Liver (tissue), 8 donors: ENCODE measurements at regions not wholly inside any gene's neighbourhood (a gene's known extent, or its start where the extent isn't known, plus 50 kb on each side); places are given as distances from the start of the nearest gene placed in this dataset.
A peak's percentile ranks its signal among the peaks of the same experiment; 100 is the strongest.

Experiments used
- DNase-seq: peaks from one replicate; pipeline ENCODE4 v3.0.0-alpha.2; 2017; ENCODE audit warnings: low spot score
- H3K27ac ChIP-seq, 2 donors: one replicate each; pipeline ENCODE4 v1.7.0; 2013; ENCODE audit warnings: inconsistent platforms in 2 of 2, low read length in 2 of 2, control low read depth in 1 of 2, low read depth in 1 of 2, mild to moderate bottlenecking in 1 of 2
- H3K27me3 ChIP-seq, 4 donors: one replicate each; pipeline versions ENCODE4 v1.6.1 to v1.7.0; 2013; ENCODE audit warnings: low read length in 3 of 4, inconsistent platforms in 1 of 4, mild to moderate bottlenecking in 1 of 4, moderate library complexity in 1 of 4; ENCODE audit not compliant: control insufficient read depth in 4 of 4, insufficient read depth in 4 of 4
- H3K36me3 ChIP-seq, 4 donors: one replicate each; pipeline versions ENCODE4 v1.6.1 to v1.7.0; 2013; ENCODE audit warnings: low read length in 3 of 4, mild to moderate bottlenecking in 3 of 4, low read depth in 1 of 4, moderate library complexity in 1 of 4; ENCODE audit not compliant: control insufficient read depth in 4 of 4, insufficient read depth in 3 of 4
- H3K4me1 ChIP-seq, 4 donors: one replicate each; pipeline versions ENCODE4 v1.6.1 to v1.7.0; 2013; ENCODE audit warnings: low read length in 3 of 4, mild to moderate bottlenecking in 3 of 4, moderate library complexity in 1 of 4; ENCODE audit not compliant: control insufficient read depth in 4 of 4, insufficient read depth in 4 of 4
- H3K4me3 ChIP-seq, 3 donors: one replicate each; pipeline versions ENCODE4 v1.6.1 to v1.7.0; 2013; ENCODE audit warnings: low read length in 3 of 3, control low read depth in 1 of 3, low read depth in 1 of 3, mild to moderate bottlenecking in 1 of 3
- H3K9ac ChIP-seq, 2 donors: one replicate each; pipeline ENCODE4 v1.7.0; 2013; ENCODE audit warnings: low read length in 2 of 2, mild to moderate bottlenecking in 2 of 2, moderate library complexity in 2 of 2, control low read depth in 1 of 2, low read depth in 1 of 2
- H3K9me3 ChIP-seq, 4 donors: one replicate each; pipeline versions ENCODE4 v1.6.1 to v1.7.0; 2013; ENCODE audit warnings: low read length in 3 of 4; ENCODE audit not compliant: control insufficient read depth in 4 of 4
- EGR1 ChIP-seq, 2 donors: IDR thresholded peaks; 2 replicates each; pipeline ENCODE4 v1.6.1; 2016 to 2018; ENCODE audit warnings: antibody characterized with exemption in 2 of 2, low read depth in 2 of 2
- FOXA2 ChIP-seq: IDR thresholded peaks from 2 replicates; pipeline ENCODE4 v1.6.1; 2016; ENCODE audit warnings: antibody characterized with exemption
- JUND ChIP-seq, 2 donors: IDR thresholded peaks; 2 replicates each; pipeline ENCODE4 v1.6.1; 2016; ENCODE audit warnings: antibody characterized with exemption in 2 of 2
- NR2F2 ChIP-seq: IDR thresholded peaks from 2 replicates; pipeline ENCODE4 v1.6.1; 2016; ENCODE audit warnings: antibody characterized with exemption
- RAD21 ChIP-seq, 2 donors: IDR thresholded peaks; 2 replicates each; pipeline ENCODE4 v1.6.1; 2016; ENCODE audit warnings: antibody characterized with exemption in 2 of 2, mild to moderate bottlenecking in 2 of 2
- RXRA ChIP-seq, 2 donors: IDR thresholded peaks; 2 replicates each; pipeline ENCODE4 v1.6.1; 2017 to 2018; ENCODE audit warnings: antibody characterized with exemption in 2 of 2, mild to moderate bottlenecking in 1 of 2
- SP1 ChIP-seq: IDR thresholded peaks from 2 replicates; pipeline ENCODE4 v1.6.1; 2018; ENCODE audit warnings: antibody characterized with exemption, mild to moderate bottlenecking
- TAF1 ChIP-seq: conservative IDR thresholded peaks from 2 replicates; pipeline ENCODE4 v1.6.1; 2016; ENCODE audit warnings: antibody characterized with exemption, mild to moderate bottlenecking
- YY1 ChIP-seq: IDR thresholded peaks from 2 replicates; pipeline ENCODE4 v1.6.1; 2016; ENCODE audit warnings: antibody characterized with exemption, mild to moderate bottlenecking
- WGBS: extraction: QIAGEN DNeasy Blood & Tissue Kit; methylation state at CpG from one replicate; pipeline ENCODE4 v1.1.7; 2013; 5-methylcytosine and 5-hydroxymethylcytosine counted together
- TF ChIP-seq, protein P1 (sequence below): IDR thresholded peaks from 2 replicates; pipeline ENCODE4 v1.6.1; 2016; ENCODE audit warnings: antibody characterized with exemption, mild to moderate bottlenecking
- TF ChIP-seq, protein P2 (sequence below): IDR thresholded peaks from 2 replicates; pipeline ENCODE4 v1.6.1; 2016; ENCODE audit warnings: antibody characterized with exemption
- TF ChIP-seq, protein P3 (sequence below): fragments of 150-350 bp; IDR thresholded peaks from 2 replicates; pipeline ENCODE4 v1.5.1; 2017; ENCODE audit warnings: improper control_type of control experiment, low read depth, low read length; ENCODE audit not compliant: missing input control
- TF ChIP-seq, protein P4 (sequence below): IDR thresholded peaks from 2 replicates; pipeline ENCODE4 v1.6.1; 2016; ENCODE audit warnings: antibody characterized with exemption
- donor health status: healthy.
- donor health status: healthy.
- donor health status: healthy.
- donor health status: healthy.
- donor health status: healthy.

DNA sequence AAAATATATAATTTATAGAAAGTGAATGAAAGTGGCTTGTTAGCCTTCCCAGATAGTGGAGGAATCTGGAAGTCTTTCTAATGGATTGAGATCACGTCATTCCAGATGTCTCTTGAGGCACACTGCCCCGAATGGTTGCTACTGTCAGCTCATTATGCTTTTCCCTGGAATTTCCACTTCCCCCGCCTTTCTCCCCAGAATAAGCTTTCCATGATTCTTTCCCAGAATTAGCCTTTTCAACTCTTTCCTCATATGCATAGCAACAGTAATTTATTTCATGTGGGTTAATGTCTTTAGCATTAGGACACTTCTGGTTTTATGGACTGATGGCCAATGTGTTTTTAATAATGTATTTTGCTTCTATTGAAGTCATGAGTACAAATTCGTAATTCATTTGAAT is 81.5 kb downstream of the PALM2AKAP2 start:
- no peak overlapping the region for H3K9ac ChIP-seq

DNA sequence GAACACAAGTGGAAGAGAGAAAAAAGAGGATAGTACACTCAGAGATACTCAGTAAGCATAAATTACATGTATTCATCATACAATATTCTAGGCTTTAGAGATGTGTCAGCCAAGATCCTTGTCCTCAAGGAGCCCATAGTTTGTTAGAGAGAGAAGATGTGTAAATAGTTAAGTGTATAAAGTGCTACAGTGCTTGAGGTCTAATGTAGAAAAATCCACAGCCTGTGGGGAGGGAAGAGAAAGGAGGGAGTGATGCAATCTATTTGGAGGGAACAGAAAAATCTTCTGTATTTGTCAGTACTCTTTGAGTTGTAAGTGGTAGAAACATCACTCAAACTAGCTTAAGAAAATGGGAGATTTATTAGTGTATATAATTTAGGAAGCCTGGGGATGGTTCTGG is 81.9 kb downstream of the PALM2AKAP2 start:
- H3K4me3 ChIP-seq, result no peak overlapping the region
- no peak overlapping the region for H3K9ac ChIP-seq
- no peaks in the 10 kb centered on the region for H3K9me3 ChIP-seq
- no peaks in the 10 kb centered on the region for H3K27me3 ChIP-seq
- H3K4me1 ChIP-seq, result no peaks in the 10 kb centered on the region
- H3K36me3 ChIP-seq, result peaks cover 0 to 3% (median 0%) of the 10 kb centered on the region in 4 donors
- no peak overlapping the region for H3K27ac ChIP-seq
- DNase-seq, result no peak
- TF ChIP-seq EGR1 (IDR thresholded peaks at IDR 0.05; ENCODE audit: low read depth in 2 of 2), result no peak
- no peak for TF ChIP-seq NR2F2

More for the DNA sequence above, 81.5 kb downstream of the PALM2AKAP2 start:
- Histone ChIP-seq H3K9me3 (no peaks in the 10 kb centered on the region), H3K36me3 (peaks cover 0 to 3% (median 0%) of the 10 kb centered on the region in 4 donors), H3K4me3 (no peak overlapping the region), H3K27ac (no peak overlapping the region), H3K27me3 (no peaks in the 10 kb centered on the region), H3K4me1 (no peaks in the 10 kb centered on the region)
- WGBS, result 80% methylated on average over 4 of the region's 4 CpGs
- no peak for DNase-seq
- TF ChIP-seq JUND (IDR thresholded peaks at IDR 0.05), result no peak
- TF ChIP-seq TAF1, result no peak
- TF ChIP-seq EGR1 (IDR thresholded peaks at IDR 0.05; ENCODE audit: low read depth in 2 of 2), result no peak
- peak in 1 of 2 donors; percentile 25 for TF ChIP-seq RXRA (IDR thresholded peaks at IDR 0.05)
- no peak for TF ChIP-seq YY1
- TF ChIP-seq, protein P1, sequence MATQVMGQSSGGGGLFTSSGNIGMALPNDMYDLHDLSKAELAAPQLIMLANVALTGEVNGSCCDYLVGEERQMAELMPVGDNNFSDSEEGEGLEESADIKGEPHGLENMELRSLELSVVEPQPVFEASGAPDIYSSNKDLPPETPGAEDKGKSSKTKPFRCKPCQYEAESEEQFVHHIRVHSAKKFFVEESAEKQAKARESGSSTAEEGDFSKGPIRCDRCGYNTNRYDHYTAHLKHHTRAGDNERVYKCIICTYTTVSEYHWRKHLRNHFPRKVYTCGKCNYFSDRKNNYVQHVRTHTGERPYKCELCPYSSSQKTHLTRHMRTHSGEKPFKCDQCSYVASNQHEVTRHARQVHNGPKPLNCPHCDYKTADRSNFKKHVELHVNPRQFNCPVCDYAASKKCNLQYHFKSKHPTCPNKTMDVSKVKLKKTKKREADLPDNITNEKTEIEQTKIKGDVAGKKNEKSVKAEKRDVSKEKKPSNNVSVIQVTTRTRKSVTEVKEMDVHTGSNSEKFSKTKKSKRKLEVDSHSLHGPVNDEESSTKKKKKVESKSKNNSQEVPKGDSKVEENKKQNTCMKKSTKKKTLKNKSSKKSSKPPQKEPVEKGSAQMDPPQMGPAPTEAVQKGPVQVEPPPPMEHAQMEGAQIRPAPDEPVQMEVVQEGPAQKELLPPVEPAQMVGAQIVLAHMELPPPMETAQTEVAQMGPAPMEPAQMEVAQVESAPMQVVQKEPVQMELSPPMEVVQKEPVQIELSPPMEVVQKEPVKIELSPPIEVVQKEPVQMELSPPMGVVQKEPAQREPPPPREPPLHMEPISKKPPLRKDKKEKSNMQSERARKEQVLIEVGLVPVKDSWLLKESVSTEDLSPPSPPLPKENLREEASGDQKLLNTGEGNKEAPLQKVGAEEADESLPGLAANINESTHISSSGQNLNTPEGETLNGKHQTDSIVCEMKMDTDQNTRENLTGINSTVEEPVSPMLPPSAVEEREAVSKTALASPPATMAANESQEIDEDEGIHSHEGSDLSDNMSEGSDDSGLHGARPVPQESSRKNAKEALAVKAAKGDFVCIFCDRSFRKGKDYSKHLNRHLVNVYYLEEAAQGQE, result peak; percentile 83
- TF ChIP-seq SP1, result no peak
- TF ChIP-seq, protein P2, sequence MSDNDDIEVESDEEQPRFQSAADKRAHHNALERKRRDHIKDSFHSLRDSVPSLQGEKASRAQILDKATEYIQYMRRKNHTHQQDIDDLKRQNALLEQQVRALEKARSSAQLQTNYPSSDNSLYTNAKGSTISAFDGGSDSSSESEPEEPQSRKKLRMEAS, result no peak

DNA sequence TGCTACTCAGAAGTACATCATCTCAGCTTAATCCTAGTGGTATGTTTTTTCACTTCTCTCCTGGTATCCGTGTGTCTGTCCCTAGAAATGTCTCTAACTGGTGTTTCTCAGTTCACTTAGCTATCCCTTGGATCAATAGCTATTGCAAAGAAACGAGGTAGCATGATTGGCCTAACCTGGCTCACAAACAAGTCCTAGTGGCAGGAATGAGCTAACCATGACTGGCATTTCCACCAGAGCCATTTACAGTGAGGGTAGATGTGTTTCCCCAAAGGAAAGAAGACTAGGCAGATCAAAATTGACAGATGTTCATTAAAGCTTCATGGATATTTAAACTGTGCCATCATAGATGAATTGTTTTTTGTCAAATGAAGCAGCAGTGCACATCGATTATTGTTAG is 82.5 kb downstream of the PALM2AKAP2 start:
- H3K27ac ChIP-seq, result no peak overlapping the region
- no peak for DNase-seq
- H3K4me1 ChIP-seq, result no peaks in the 10 kb centered on the region
- 72% methylated on average over 3 of the region's 3 CpGs for WGBS
- H3K9ac ChIP-seq, result no peak overlapping the region
- H3K27me3 ChIP-seq, result no peaks in the 10 kb centered on the region
- no peak overlapping the region for H3K4me3 ChIP-seq
- H3K9me3 ChIP-seq, result no peaks in the 10 kb centered on the region
- peaks cover 0 to 3% (median 0%) of the 10 kb centered on the region in 4 donors for H3K36me3 ChIP-seq
- TF ChIP-seq, protein P3, sequence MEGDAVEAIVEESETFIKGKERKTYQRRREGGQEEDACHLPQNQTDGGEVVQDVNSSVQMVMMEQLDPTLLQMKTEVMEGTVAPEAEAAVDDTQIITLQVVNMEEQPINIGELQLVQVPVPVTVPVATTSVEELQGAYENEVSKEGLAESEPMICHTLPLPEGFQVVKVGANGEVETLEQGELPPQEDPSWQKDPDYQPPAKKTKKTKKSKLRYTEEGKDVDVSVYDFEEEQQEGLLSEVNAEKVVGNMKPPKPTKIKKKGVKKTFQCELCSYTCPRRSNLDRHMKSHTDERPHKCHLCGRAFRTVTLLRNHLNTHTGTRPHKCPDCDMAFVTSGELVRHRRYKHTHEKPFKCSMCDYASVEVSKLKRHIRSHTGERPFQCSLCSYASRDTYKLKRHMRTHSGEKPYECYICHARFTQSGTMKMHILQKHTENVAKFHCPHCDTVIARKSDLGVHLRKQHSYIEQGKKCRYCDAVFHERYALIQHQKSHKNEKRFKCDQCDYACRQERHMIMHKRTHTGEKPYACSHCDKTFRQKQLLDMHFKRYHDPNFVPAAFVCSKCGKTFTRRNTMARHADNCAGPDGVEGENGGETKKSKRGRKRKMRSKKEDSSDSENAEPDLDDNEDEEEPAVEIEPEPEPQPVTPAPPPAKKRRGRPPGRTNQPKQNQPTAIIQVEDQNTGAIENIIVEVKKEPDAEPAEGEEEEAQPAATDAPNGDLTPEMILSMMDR, result peak; percentile 13
- no peak for TF ChIP-seq NR2F2
- no peak for TF ChIP-seq RAD21 (IDR thresholded peaks at IDR 0.05)
- no peak for TF ChIP-seq FOXA2
- TF ChIP-seq, protein P4, sequence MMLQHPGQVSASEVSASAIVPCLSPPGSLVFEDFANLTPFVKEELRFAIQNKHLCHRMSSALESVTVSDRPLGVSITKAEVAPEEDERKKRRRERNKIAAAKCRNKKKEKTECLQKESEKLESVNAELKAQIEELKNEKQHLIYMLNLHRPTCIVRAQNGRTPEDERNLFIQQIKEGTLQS, result no peak
